GM12865 (cell line): ENCODE measurements at regions not wholly inside any gene's neighbourhood (a gene's known extent, or its start where the extent isn't known, plus 50 kb on each side); places are given as distances from the start of the nearest gene placed in this dataset.

Source experiments
- DNase-seq: peaks from one replicate; pipeline ENCODE4 v3.0.0; 2010; ENCODE audit warnings: low read depth
- H3K4me3 ChIP-seq: 2 replicates; pipeline ENCODE4 v1.5.1; 2011; ENCODE audit warnings: mild to moderate bottlenecking, low read depth, low read length, control low read depth
- TF ChIP-seq, protein P1 (sequence below): IDR thresholded peaks from 2 replicates; pipeline ENCODE4 v1.5.1; 2011; ENCODE audit warnings: low read length, control low read depth, low read depth, inconsistent platforms; ENCODE audit not compliant: insufficient read depth; ENCODE audit errors: missing control alignments

DNA sequence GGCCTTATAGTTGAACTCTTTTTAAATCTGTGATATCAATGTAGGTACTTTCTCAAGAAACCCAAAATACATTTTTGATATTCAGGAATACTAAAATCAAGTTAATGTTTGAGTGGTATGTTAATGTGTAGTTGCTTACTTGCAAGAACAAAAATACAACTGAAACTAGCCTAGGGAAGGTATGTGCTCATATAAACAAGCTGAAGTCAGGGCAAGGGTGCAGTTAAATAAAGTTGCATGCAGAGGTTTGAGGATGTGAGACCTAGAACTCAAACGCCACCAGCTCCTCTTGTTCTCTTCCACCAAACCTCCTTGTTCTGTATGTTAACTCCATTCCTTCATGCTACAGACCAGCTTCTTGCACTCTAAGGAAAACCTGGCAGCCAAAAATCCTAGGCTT is 388.3 kb upstream of the SMIM21 start:
- TF ChIP-seq, protein P1, sequence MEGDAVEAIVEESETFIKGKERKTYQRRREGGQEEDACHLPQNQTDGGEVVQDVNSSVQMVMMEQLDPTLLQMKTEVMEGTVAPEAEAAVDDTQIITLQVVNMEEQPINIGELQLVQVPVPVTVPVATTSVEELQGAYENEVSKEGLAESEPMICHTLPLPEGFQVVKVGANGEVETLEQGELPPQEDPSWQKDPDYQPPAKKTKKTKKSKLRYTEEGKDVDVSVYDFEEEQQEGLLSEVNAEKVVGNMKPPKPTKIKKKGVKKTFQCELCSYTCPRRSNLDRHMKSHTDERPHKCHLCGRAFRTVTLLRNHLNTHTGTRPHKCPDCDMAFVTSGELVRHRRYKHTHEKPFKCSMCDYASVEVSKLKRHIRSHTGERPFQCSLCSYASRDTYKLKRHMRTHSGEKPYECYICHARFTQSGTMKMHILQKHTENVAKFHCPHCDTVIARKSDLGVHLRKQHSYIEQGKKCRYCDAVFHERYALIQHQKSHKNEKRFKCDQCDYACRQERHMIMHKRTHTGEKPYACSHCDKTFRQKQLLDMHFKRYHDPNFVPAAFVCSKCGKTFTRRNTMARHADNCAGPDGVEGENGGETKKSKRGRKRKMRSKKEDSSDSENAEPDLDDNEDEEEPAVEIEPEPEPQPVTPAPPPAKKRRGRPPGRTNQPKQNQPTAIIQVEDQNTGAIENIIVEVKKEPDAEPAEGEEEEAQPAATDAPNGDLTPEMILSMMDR: no peak
- H3K4me3 ChIP-seq: no peak overlapping the region
- DNase-seq: no peak

GRCh38 chr18:75812761-75813160 is 385.3 kb upstream of the SMIM21 start:
- DNase-seq: no peak
- no peak overlapping the region for H3K4me3 ChIP-seq
- TF ChIP-seq, protein P1: no peak

GRCh38 chr18:75810961-75811551 is 383.6 kb upstream of the SMIM21 start:
- DNase-seq: no peak
- no peak overlapping the region for H3K4me3 ChIP-seq
- TF ChIP-seq, protein P1: no peak

- no peak for DNase-seq
- H3K4me3 ChIP-seq: no peak overlapping the region
- TF ChIP-seq, protein P1: no peak
These were observed 383.0 kb upstream of the SMIM21 start for GRCh38 chr18:75810516-75810915.

- H3K4me3 ChIP-seq: no peak overlapping the region
- no peak for DNase-seq
- TF ChIP-seq, protein P1: no peak
These were observed 382.4 kb upstream of the SMIM21 start for GRCh38 chr18:75809926-75810255.

DNA sequence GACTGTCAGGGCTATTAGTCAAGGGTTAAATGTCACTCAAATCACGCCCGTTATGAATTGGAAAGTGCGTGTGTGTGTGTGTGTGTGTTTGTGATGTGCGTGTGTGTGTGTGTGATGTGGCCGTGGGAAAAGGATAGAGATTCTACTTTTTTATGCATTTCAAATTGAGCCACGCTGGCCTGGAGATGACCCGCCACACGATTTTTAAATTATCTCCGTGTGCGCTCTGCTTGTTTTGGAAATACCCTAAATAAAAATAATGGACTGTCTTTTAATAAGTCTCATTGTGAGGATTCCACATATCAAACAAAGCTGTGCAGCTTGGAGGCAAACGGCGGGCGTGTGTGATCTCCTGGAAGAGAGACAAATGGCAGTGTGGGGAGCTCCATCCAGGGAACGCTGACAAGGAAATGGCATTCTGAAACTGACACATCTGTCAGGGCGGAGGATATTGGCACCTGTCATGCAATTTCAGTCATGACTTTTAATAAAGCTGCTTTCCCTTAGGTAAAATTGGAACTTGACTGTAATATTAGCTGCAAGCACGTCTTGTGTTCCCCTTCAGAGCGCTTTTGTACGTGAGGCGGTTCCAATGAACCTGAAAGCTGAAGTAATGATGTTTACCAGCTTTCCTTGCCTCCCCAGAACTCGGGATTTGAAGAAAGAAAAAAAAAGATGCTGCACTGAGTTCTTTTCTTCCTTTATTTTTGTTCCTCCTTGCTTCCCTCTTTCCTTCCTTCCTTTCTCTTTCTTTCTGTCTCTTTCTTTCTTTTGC is 381.8 kb upstream of the SMIM21 start:
- TF ChIP-seq, protein P1: no peak
- H3K4me3 ChIP-seq: no peak overlapping the region
- DNase-seq: no peak

GRCh38 chr18:75805265-75805664 is 377.8 kb upstream of the SMIM21 start:
- no peak for DNase-seq
- TF ChIP-seq, protein P1: no peak
- H3K4me3 ChIP-seq: no peak overlapping the region
